HG03103 (cell line): ENCODE measurements at regions not wholly inside any gene's neighbourhood (a gene's known extent, or its start where the extent isn't known, plus 50 kb on each side); places are given as distances from the start of the nearest gene placed in this dataset.

Experiments
- ATAC-seq: cut with Tn5 transposase; IDR thresholded peaks from one replicate; pipeline ENCODE4 v1.9.1; 2021; ENCODE audit warnings: low read depth; ENCODE audit not compliant: unreplicated experiment

GRCh38 chr21:35853321-35854239 is 206.7 kb downstream of the SETD4 start:
- no peak for ATAC-seq

DNA sequence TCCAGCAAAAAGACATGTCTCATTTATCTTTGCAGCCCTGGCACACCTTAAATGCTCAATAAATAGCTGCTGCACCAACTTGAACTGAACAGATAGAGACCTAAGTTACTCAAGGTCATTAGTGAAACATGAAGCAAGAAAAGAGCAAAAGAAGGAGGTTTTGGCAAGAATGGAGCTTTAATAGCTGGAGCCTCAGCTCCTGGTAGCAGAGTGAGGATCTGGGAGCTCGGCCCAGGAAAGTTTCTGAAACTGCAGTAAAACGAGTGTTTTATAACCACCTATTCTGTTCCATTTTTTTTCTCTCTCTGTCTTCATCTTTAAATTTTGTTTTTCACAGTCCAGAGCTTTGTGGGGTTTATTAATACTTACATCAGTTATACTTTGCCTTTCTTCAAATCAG is 207.5 kb downstream of the SETD4 start:
- ATAC-seq: no peak

- ATAC-seq: no peak
Measured at GRCh38 chr21:35850542-35851103, 209.7 kb downstream of the SETD4 start.

DNA sequence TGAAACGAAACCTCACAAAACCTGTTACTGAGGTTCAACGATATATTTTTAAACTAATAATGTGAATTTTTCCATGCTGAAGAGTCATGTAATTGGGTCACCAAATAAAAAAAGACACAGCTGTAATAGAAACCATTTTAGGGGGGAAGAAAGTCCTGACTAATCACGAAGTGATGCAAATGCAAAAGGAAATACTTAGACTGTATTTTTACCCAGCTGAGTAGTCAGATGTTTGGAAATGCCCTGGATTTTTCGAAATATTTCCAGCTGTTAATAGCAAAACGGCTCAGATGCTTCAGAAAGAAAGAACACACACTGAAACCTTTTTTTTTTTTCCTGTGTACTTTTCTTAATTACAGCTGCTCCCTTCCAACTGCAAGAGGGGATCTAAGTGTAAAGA is 210.3 kb downstream of the SETD4 start:
- ATAC-seq: no peak

DNA sequence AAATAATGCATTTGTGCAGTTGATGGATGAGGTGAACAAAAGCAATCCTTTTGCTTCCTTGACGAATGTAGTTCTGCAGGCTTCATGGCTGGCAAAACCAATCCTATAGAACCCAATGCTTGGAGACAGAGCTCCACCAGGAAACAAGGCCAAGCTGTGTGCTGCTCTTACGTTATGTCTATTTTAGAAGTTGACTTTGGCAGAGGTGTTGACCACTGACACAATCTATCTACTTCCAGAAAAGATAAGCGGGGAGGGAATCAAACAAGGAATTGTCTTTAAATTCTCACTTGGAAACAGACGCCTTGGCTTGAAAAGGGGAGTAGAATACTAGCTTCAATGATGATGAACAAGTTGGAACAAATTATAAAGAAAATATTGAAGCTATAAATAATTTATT is 211.2 kb downstream of the SETD4 start:
- no peak for ATAC-seq

- no peak for ATAC-seq
Measured at GRCh38 chr21:35843911-35844667, 216.2 kb downstream of the SETD4 start.

DNA sequence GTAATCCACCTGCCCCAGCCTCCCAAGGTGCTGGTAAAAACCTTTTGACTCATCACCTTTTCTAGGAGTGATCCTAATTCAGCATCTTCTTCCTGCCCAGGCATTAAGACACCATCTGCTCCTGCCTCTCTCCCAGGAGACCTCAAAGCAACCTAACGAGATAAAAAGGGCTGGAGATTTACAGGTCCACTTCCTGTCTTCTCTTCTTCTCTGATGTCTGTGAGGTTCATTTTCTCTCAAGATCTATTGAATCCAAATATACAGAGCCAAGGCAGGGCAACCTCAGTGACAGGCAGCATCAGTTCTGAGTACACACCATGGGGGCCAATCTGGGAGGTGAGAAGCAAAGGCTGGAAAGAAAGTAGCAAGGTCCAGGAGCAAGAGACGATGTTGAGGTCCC is 219.4 kb downstream of the SETD4 start:
- no peak for ATAC-seq

- no peak for ATAC-seq
Measured at GRCh38 chr21:35840197-35840799, 220.0 kb downstream of the SETD4 start.

DNA sequence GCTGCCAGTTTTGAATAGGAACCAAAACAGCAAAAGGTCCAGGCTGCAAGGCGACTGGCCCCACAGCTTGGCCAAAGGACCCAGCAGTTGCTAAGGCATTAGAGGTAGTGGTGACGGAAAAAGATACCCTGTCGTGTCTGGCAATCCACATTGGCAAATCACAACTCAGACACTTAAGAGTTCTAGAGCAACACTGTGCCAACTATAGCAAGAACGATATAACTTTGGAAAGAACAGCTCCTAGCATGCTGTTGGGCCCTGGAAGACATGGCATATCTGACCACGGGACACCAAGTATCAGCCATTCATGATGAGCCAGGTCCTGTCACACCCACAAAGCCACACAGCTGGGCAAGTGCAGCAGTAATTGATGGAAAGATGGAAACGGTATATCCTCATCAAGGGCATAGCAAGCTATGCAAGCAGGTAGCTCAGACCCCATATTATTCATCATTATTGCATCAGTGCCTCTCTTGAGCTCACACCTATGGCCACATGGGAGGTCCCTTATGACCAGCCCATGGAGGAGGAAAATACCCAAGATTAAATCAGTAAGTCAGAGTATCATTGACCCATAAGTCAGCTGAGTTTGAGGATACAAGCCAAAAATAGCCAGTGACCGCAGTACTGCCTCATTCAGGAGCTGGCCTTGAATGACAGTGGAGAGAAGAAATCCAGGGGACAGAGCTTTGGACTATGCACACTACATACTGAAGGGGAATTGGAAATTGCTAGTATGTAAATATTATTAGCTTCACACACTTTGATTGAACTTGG is 221.2 kb downstream of the SETD4 start:
- no peak for ATAC-seq

DNA sequence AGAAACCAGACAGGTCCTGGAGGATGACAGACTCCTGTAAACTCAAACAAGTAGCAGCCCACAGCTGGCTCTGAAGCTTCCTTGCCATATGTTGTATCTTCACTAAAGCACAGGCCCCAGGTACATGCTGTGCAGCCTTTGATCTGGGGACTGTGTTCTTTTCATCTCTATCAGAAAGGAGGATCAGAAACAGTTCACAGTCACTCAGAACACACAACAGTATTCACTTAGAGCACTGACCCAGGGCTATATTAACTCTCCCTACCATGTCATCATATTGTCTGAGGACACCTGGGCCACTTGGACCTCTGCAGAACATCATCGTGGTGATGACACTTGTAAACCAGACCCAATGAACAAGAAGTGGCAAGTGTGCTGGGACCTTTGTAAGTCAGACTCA is 222.0 kb downstream of the SETD4 start:
- no peak for ATAC-seq

- ATAC-seq: no peak
Measured at GRCh38 chr21:35833991-35834390, 226.3 kb downstream of the SETD4 start.

DNA sequence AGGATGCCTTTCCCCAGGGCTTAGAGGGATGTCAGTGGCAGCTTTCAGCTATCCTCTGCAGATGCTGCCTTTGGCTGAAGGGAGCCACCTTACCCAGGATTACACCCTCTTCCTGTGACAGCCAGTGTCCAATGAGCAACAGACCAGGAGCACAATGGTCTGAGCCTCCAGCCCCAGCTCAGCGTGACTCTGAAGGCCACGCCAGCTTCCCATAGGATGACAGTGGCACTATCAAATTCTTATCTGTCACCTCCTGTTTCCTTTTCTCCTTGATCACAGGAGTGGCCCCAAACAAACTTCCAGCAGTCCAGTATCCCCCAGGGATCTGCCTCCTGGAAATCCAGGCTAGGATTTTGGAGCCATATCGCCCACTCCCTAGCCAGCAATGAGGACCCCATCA is 226.9 kb downstream of the SETD4 start:
- ATAC-seq: no peak

DNA sequence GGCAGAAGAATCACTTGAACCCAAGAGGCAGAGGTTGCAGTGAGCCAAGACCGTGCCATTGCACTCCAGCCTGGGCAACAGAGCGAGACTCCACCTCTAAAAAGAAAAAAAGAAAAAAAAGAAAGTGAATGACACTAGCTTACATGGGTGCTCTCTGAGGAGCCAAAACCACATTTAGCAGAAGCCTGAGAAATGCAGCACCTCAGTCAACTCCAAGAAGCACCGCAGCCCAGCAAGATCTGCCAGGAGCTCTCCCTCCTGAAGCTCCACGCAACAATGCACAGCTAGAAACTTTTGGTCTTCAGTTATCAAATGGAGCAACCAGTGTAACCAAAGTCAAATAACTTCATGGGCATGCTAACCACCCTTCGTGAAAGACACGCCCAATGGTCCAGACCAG is 229.1 kb downstream of the SETD4 start:
- ATAC-seq: no peak

DNA sequence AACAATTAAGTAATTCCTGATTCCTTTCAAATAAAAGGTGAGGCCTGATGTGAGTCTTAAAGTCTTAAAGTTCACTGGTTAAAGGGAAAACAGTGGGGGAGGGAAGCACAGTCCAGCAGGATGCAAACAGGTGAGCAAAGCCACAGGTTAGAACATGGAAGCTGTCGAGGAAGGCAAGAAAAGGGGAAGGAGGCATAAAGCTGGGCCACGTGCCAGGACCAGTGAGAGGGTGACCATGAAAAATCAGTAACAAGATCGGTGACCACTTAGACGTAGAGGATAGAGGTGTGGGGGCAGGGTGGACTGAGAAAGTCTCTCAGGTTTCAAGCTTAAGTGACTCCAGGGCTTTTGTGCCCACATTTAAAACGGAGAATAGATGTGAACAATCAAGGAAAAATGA is 231.3 kb downstream of the SETD4 start:
- ATAC-seq: no peak

DNA sequence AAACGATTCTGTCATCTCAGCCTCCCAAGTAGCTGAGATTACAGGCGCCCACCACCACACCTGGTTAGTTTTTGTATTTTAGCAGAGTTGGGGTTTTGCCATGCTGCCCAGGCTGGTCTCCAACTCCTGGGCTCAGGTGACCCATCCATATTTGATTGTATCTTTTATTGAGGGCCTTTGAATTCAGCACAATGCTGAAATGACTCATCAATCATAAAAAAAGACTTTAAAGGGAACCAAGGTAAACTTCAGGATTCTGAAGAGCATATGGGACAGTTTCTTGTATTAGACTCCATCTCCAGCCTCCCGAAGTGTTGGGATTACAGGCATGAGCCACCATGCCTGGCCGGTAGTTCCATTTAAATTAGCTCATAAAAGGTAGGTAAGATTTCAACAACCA is 232.2 kb downstream of the SETD4 start:
- no peak for ATAC-seq

GRCh38 chr21:35827004-35827403 is 233.3 kb downstream of the SETD4 start:
- ATAC-seq: no peak

- no peak for ATAC-seq
Measured at GRCh38 chr21:35825370-35826353, 234.7 kb downstream of the SETD4 start.

- ATAC-seq: no peak
Measured at GRCh38 chr21:35824136-35824535, 236.2 kb downstream of the SETD4 start.

DNA sequence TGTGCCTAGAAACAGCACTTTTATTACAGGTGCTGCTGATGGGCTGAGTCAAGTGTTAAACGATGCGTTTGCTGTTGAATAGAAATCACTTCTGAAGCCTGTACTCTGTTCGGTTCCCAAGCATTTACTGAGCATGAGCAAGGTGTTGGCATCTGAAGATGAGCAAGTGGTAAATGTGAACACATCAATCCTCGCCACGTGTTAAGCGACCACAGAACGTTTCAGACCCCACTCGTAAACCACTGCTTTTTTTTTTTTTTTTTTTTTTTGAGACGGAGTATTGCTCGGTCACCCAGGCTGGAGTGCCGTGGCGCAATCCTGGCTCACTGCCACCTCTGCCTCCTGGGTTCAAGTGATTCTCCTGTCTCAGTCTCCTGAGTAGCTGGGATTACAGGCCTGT is 241.2 kb downstream of the SETD4 start:
- ATAC-seq: no peak
